GM13977 (cell line): ENCODE measurements at regions not wholly inside any gene's neighbourhood (a gene's known extent, or its start where the extent isn't known, plus 50 kb on each side); places are given as distances from the start of the nearest gene placed in this dataset.

Source experiments
- DNase-seq: peaks from one replicate; pipeline ENCODE4 v3.0.0; 2012; ENCODE audit warnings: low spot score
- CTCF ChIP-seq: IDR thresholded peaks from 2 replicates; pipeline ENCODE4 v1.5.1; 2012; ENCODE audit warnings: mild to moderate bottlenecking, control low read depth; ENCODE audit not compliant: insufficient read depth; ENCODE audit errors: extremely low read depth, missing control alignments
- in situ Hi-C: fragments of 300-500 bp; cut with MboI; formaldehyde crosslinking; loops from one replicate; pipeline ENCODE4 v1.12.0; 2022; ENCODE audit warnings: low sequenced_read_pairs, low pct_unique_long_range_greater_than_20kb, mixed read lengths, inconsistent platforms; ENCODE audit not compliant: unreplicated experiment

DNA sequence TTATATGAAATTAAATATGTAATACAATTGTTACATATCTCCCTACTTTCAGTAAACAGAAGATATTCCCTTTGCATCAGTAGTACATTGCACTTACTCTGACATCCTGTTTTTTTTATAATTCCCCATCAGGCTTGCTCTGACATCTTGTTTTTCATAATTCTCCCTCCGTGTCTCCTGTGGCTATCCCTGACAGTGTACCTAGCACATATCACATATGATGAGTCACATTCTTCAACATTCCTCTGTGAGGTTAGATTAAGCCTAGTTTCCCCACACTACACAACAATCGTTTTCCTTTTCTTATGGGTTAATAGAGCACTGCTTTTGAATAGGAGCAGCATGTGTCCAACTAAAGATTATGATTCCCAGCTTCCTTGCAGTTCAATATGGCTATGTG, 250.6 kb upstream of the NPVF start:
- no peak for TF ChIP-seq CTCF
- no peak for DNase-seq
- in situ Hi-C loops, result no loop called here

DNA sequence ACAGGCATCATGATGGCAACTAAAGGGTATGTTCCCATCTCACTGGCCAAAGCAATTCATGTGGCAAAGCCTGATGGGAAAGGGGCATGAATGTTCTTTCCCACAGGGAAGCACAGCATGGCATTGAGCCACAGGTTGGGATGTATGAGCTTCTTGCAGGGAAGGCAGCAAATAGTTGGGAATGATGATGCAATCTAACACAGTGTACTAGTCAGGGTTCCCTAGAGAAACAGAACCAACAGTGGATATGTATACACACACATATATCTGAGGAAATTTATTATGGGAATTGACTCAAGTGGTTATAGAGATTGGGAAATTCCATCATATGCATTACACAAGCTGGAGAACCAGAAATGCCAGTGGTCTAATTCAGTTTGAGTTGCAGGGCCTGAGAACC, 253.6 kb upstream of the NPVF start:
- in situ Hi-C loops, result no loop called here
- no peak for TF ChIP-seq CTCF
- DNase-seq, result no peak

DNA sequence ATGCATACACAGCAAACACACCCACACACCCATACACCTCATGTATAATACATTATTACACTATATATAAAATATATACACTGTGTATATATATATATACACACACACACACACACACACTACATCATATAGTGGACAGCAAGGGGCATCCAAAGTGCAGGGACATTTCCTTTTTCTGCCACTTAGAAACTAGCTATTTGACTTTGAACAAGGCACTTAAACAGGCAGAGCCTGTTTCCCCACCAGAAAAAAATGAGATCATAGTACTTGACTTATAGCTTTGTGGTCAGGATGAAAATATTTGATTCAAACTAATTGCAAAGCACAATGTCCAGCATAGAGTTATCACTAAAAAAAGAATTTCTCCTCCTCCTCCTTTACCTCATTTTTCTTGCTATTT, 254.3 kb upstream of the NPVF start:
- in situ Hi-C loops, result no loop called here
- TF ChIP-seq CTCF, result no peak
- DNase-seq, result no peak

- in situ Hi-C loops, result no loop called here
- no peak for TF ChIP-seq CTCF
- no peak for DNase-seq
Observed at GRCh38 chr7:25485026-25485425, 256.7 kb upstream of the NPVF start.

DNA sequence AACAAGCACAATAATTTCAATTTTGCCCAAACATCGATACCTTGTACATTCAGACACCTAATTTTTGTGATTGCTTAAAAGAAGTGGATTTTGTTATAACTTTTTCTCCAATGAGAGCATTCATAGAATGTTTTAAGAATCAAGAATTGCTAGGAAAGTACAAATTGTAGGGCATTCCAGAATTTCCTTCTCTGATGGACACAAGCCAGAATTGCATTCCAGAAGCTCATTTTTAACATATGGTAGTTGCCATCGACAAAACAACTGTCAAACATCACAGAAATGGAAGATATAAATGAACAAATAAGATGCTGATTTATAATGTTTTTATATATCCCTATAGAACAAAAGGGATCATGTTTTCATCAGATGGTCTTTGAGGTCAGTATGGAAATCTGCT, 258.4 kb upstream of the NPVF start:
- in situ Hi-C loops, result no loop called here

GRCh38 chr7:25493805-25494366, 265.6 kb upstream of the NPVF start:
- no peak for TF ChIP-seq CTCF
- in situ Hi-C loops, result no loop called here
- no peak for DNase-seq

More for the DNA sequence above, 258.4 kb upstream of the NPVF start:
- TF ChIP-seq CTCF, result no peak
- no peak for DNase-seq

GRCh38 chr7:25494896-25495295, 266.6 kb upstream of the NPVF start:
- in situ Hi-C loops, result no loop called here
- no peak for DNase-seq
- no peak for TF ChIP-seq CTCF
